Neural cell (in vitro differentiated cells): ENCODE measurements at regions not wholly inside any gene's neighbourhood (a gene's known extent, or its start where the extent isn't known, plus 50 kb on each side); places are given as distances from the start of the nearest gene placed in this dataset.

Source experiments
- H2AFZ ChIP-seq: fragments of 200-600, 300-800 bp; sonication (generic), shearing (Covaris generic); 2 replicates; pipeline ENCODE4 v1.6.0; 2014; ENCODE audit warnings: low read depth, mild to moderate bottlenecking, antibody characterized with exemption, low read length, moderate library complexity
- H3F3A ChIP-seq: fragments of 200-600 bp; shearing (Covaris generic); 2 replicates; pipeline ENCODE4 v1.6.1; 2016; ENCODE audit warnings: mild to moderate bottlenecking, moderate library complexity, mixed read lengths, antibody characterized with exemption, low read length; ENCODE audit not compliant: insufficient read depth, poor library complexity, severe bottlenecking
- H3K27ac ChIP-seq: fragments of 200-600, 300-800 bp; sonication (generic), shearing (Covaris generic); 2 replicates; pipeline ENCODE4 v1.5.1; 2014; ENCODE audit warnings: mild to moderate bottlenecking, low read length, moderate library complexity
- H3K27me3 ChIP-seq: fragments of 300-800, 200-600 bp; sonication (generic), shearing (Covaris generic); 2 replicates; pipeline ENCODE4 v1.6.0; 2014; ENCODE audit warnings: mild to moderate bottlenecking, low read depth, low read length, moderate library complexity; ENCODE audit not compliant: insufficient read depth
- H3K36me3 ChIP-seq: fragments of 300-800, 200-600 bp; sonication (generic), shearing (Covaris generic); 2 replicates; pipeline ENCODE4 v1.5.1; 2014; ENCODE audit warnings: mild to moderate bottlenecking, antibody characterized with exemption, low read length, moderate library complexity; ENCODE audit not compliant: insufficient read depth
- H3K4me2 ChIP-seq: fragments of 300-800, 200-600 bp; sonication (generic), shearing (Covaris generic); 2 replicates; pipeline ENCODE4 v1.6.0; 2014; ENCODE audit warnings: mild to moderate bottlenecking, low read length
- H3K4me3 ChIP-seq: fragments of 300-800, 200-600 bp; sonication (generic), shearing (Covaris generic); 2 replicates; pipeline ENCODE4 v1.5.1; 2014; ENCODE audit warnings: mild to moderate bottlenecking, low read length, moderate library complexity
- H3K79me2 ChIP-seq: fragments of 200-600 bp; shearing (Covaris generic); replicated peaks from 2 replicates; pipeline ENCODE4 v1.6.0; 2014; ENCODE audit warnings: mild to moderate bottlenecking, low read length, moderate library complexity; ENCODE audit not compliant: insufficient read depth
- H3K9ac ChIP-seq: fragments of 300-800, 200-600 bp; sonication (generic), shearing (Covaris generic); 2 replicates; pipeline ENCODE4 v1.6.1; 2016; ENCODE audit warnings: mild to moderate bottlenecking, low read length, mixed read lengths
- H3K9me2 ChIP-seq: fragments of 200-600 bp; shearing (Covaris generic); 2 replicates; pipeline ENCODE4 v1.6.1; 2016; ENCODE audit warnings: mild to moderate bottlenecking, low read length, mixed read lengths; ENCODE audit not compliant: insufficient read depth
- H3K9me3 ChIP-seq: fragments of 200-600, 300-800 bp; sonication (generic), shearing (Covaris generic); 2 replicates; pipeline ENCODE4 v1.6.1; 2016; ENCODE audit warnings: mild to moderate bottlenecking, mixed run types, low read length, moderate library complexity, mixed read lengths
- H4K20me1 ChIP-seq: fragments of 200-600 bp; shearing (Covaris generic); 2 replicates; pipeline ENCODE4 v1.6.1; 2016; ENCODE audit warnings: mild to moderate bottlenecking, mixed run types; ENCODE audit not compliant: insufficient read depth
- CTCF ChIP-seq: fragments of 450-650 bp; IDR thresholded peaks from 2 replicates; pipeline ENCODE4 v1.5.1; 2014; ENCODE audit warnings: antibody characterized with exemption, mild to moderate bottlenecking, moderate library complexity; ENCODE audit not compliant: poor library complexity, severe bottlenecking
- EP300 ChIP-seq: fragments of 450-650 bp; conservative IDR thresholded peaks from 2 replicates; pipeline ENCODE4 v1.6.1; 2014; ENCODE audit warnings: antibody characterized with exemption, mild to moderate bottlenecking, moderate library complexity; ENCODE audit not compliant: poor library complexity, severe bottlenecking
- EZH2 ChIP-seq: fragments of 200-600, 300-800 bp; shearing (Covaris generic), sonication (generic); IDR thresholded peaks from 2 replicates; pipeline ENCODE4 v1.6.1; 2014; ENCODE audit warnings: antibody characterized with exemption, low read length, borderline replicate concordance, mild to moderate bottlenecking; ENCODE audit not compliant: insufficient read depth, poor library complexity, severe bottlenecking
- MXI1 ChIP-seq: fragments of 450-650 bp; conservative IDR thresholded peaks from 2 replicates; pipeline ENCODE4 v1.6.1; 2014; ENCODE audit warnings: antibody characterized with exemption, mild to moderate bottlenecking; ENCODE audit not compliant: poor library complexity, severe bottlenecking
- POLR2AphosphoS5 ChIP-seq: IDR thresholded peaks from 2 replicates; pipeline ENCODE4 v1.6.1; 2012
- RAD21 ChIP-seq: fragments of 450-650 bp; conservative IDR thresholded peaks from 2 replicates; pipeline ENCODE4 v1.6.1; 2014; ENCODE audit warnings: antibody characterized with exemption, mild to moderate bottlenecking, moderate library complexity
- REST ChIP-seq: IDR thresholded peaks from 2 replicates; pipeline ENCODE4 v1.6.1; 2012; ENCODE audit warnings: borderline replicate concordance
- SMC3 ChIP-seq: fragments of 450-650 bp; conservative IDR thresholded peaks from 2 replicates; pipeline ENCODE4 v1.6.1; 2014; ENCODE audit warnings: antibody characterized with exemption, mild to moderate bottlenecking, moderate library complexity; ENCODE audit not compliant: poor library complexity
- TAF1 ChIP-seq: IDR thresholded peaks from 2 replicates; pipeline ENCODE4 v1.6.1; 2012; ENCODE audit warnings: low read depth

GRCh38 chr5:27810458-27810857, 772.1 kb upstream of the CDH9 start:
- no peak for TF ChIP-seq CTCF
- no peak for TF ChIP-seq MXI1
- no peak for TF ChIP-seq TAF1
- no peak for TF ChIP-seq EZH2
- no peak for TF ChIP-seq SMC3
- no peak for TF ChIP-seq REST
- no peak for TF ChIP-seq POLR2AphosphoS5
- no peak for TF ChIP-seq EP300
- no peak for TF ChIP-seq RAD21
- Histone ChIP-seq H3K9me3 (no peaks in the 10 kb centered on the region), H2AFZ (no peak overlapping the region)

GRCh38 chr5:27797220-27797619, 758.8 kb upstream of the CDH9 start:
- Histone ChIP-seq H3K4me3 (no peak overlapping the region), H2AFZ (no peak overlapping the region), H3K9me3 (no peaks in the 10 kb centered on the region), H3K9me2 (no peaks in the 10 kb centered on the region), H4K20me1 (no peaks in the 10 kb centered on the region), H3F3A (no peaks in the 10 kb centered on the region), H3K4me2 (no peak overlapping the region), H3K27ac (no peak overlapping the region), H3K9ac (no peak overlapping the region), H3K79me2 (no peaks in the 10 kb centered on the region), H3K27me3 (no peaks in the 10 kb centered on the region), H3K36me3 (no peaks in the 10 kb centered on the region)
- TF ChIP-seq POLR2AphosphoS5 (no peak), REST (no peak), CTCF (no peak), EP300 (no peak), TAF1 (no peak), EZH2 (no peak), MXI1 (no peak), RAD21 (no peak), SMC3 (no peak)

More at GRCh38 chr5:27810458-27810857, 772.1 kb upstream of the CDH9 start:
- Histone ChIP-seq H3K9me2 (no peaks in the 10 kb centered on the region), H3K27me3 (no peaks in the 10 kb centered on the region), H3K79me2 (no peaks in the 10 kb centered on the region), H3K9ac (no peak overlapping the region), H3F3A (no peaks in the 10 kb centered on the region), H3K4me3 (no peak overlapping the region), H4K20me1 (no peaks in the 10 kb centered on the region), H3K4me2 (no peak overlapping the region), H3K27ac (no peak overlapping the region), H3K36me3 (no peaks in the 10 kb centered on the region)
